ENCODE measurements at regions not wholly inside any gene's neighbourhood (a gene's known extent, or its start where the extent isn't known, plus 50 kb on each side); places are given as distances from the start of the nearest gene placed in this dataset.

GRCh38 chr10:104582966-104583365, 58.1 kb upstream of the SORCS3 start:
- peak overlapping the region; percentile 89 for H3K27ac Mint-ChIP-seq
- no peak for TF ChIP-seq CTCF (IDR thresholded peaks at IDR 0.05)
- peaks cover 37% of the 10 kb centered on the region for H3K4me1 Mint-ChIP-seq (ENCODE audit: low read depth)
- no peaks in the 10 kb centered on the region for H3K36me3 Mint-ChIP-seq (ENCODE audit: low read depth)
- H3K9me3 Mint-ChIP-seq = no peaks in the 10 kb centered on the region
- no peak for DNase-seq
- no peak overlapping the region for H3K4me3 Mint-ChIP-seq
- peaks cover 4% of the 10 kb centered on the region for H3K27me3 Mint-ChIP-seq (ENCODE audit: insufficient read depth)

- H3K27ac Mint-ChIP-seq = no peak overlapping the region
- peaks cover 4% of the 10 kb centered on the region for H3K27me3 Mint-ChIP-seq (ENCODE audit: insufficient read depth)
- TF ChIP-seq CTCF (IDR thresholded peaks at IDR 0.05) = no peak
- H3K4me1 Mint-ChIP-seq (ENCODE audit: low read depth) = peaks cover 51% of the 10 kb centered on the region
- H3K4me3 Mint-ChIP-seq = no peak overlapping the region
- DNase-seq = no peak
- H3K36me3 Mint-ChIP-seq (ENCODE audit: low read depth) = no peaks in the 10 kb centered on the region
- no peaks in the 10 kb centered on the region for H3K9me3 Mint-ChIP-seq
Observed at GRCh38 chr10:104584541-104584940, 56.5 kb upstream of the SORCS3 start.

GRCh38 chr10:104587751-104588150, 53.3 kb upstream of the SORCS3 start:
- H3K4me3 Mint-ChIP-seq = no peak overlapping the region
- peaks cover 5% of the 10 kb centered on the region for H3K27me3 Mint-ChIP-seq (ENCODE audit: insufficient read depth)
- DNase-seq = no peak
- H3K27ac Mint-ChIP-seq = no peak overlapping the region
- no peaks in the 10 kb centered on the region for H3K9me3 Mint-ChIP-seq
- H3K36me3 Mint-ChIP-seq (ENCODE audit: low read depth) = no peaks in the 10 kb centered on the region
- TF ChIP-seq CTCF (IDR thresholded peaks at IDR 0.05) = no peak
- peaks cover 29% of the 10 kb centered on the region for H3K4me1 Mint-ChIP-seq (ENCODE audit: low read depth)

- TF ChIP-seq CTCF (IDR thresholded peaks at IDR 0.05) = no peak
- no peaks in the 10 kb centered on the region for H3K36me3 Mint-ChIP-seq (ENCODE audit: low read depth)
- DNase-seq = peak; percentile 53
- no peaks in the 10 kb centered on the region for H3K9me3 Mint-ChIP-seq
- peak overlapping the region; percentile 95 for H3K27ac Mint-ChIP-seq
- H3K4me1 Mint-ChIP-seq (ENCODE audit: low read depth) = peaks cover 22% of the 10 kb centered on the region
- H3K4me3 Mint-ChIP-seq = peak overlapping the region; percentile 70
- peaks cover 4% of the 10 kb centered on the region for H3K27me3 Mint-ChIP-seq (ENCODE audit: insufficient read depth)
Observed at GRCh38 chr10:104589431-104589830, 51.7 kb upstream of the SORCS3 start.

- no peaks in the 10 kb centered on the region for H3K9me3 Mint-ChIP-seq
- H3K27me3 Mint-ChIP-seq (ENCODE audit: insufficient read depth) = peaks cover 8% of the 10 kb centered on the region
- no peaks in the 10 kb centered on the region for H3K36me3 Mint-ChIP-seq (ENCODE audit: low read depth)
- H3K4me1 Mint-ChIP-seq (ENCODE audit: low read depth) = peaks cover 22% of the 10 kb centered on the region
- peak overlapping the region; percentile 70 for H3K4me3 Mint-ChIP-seq
- TF ChIP-seq CTCF (IDR thresholded peaks at IDR 0.05) = no peak
- peak overlapping the region; percentile 95 for H3K27ac Mint-ChIP-seq
- peak; percentile 77 for DNase-seq
Observed at GRCh38 chr10:104589871-104590270, 51.2 kb upstream of the SORCS3 start.
